Endothelial cell of umbilical vein (primary cell): ENCODE measurements at regions not wholly inside any gene's neighbourhood (a gene's known extent, or its start where the extent isn't known, plus 50 kb on each side); places are given as distances from the start of the nearest gene placed in this dataset.

Experiments
- BruUV-seq: library from RNA; stranded (reverse); fragments of 400-500 nt; replicated peaks from 2 replicates; lab custom pipeline; 2021; lab: Mats Ljungman, UMichigan
- CTCF ChIA-PET: fragments of 300-600, 350-600 bp; sonication (Branson Sonifier 250); formaldehyde crosslinking; loops from one replicate; lab custom pipeline; 2021; ENCODE audit warnings: antibody characterized with exemption, inconsistent platforms; lab: Charles Lee
- POLR2A ChIA-PET: fragments of 300-600, 350-600 bp; sonication (Branson Sonifier 250); formaldehyde crosslinking; loops from one replicate; lab custom pipeline; 2021; ENCODE audit warnings: antibody characterized with exemption, inconsistent platforms; lab: Charles Lee
- DNase-seq: peaks from one replicate; pipeline ENCODE4 v3.0.0-alpha.2; 2011; ENCODE audit warnings: low read depth, low spot score
- FAIRE-seq: peaks from 2 replicates; lab custom pipeline; 2011; peaks lifted over from hg19 to GRCh38; lab: Jason Lieb, UNC
- H2AFZ ChIP-seq: 2 replicates; pipeline ENCODE4 v1.6.0; 2012; ENCODE audit warnings: low read depth, low read length, control low read depth, inconsistent platforms
- H3K27ac ChIP-seq: 2 replicates; pipeline ENCODE4 v1.5.1; 2011; ENCODE audit warnings: low read depth, mild to moderate bottlenecking, control low read depth, low read length, moderate library complexity; ENCODE audit not compliant: insufficient read depth
- H3K27me3 ChIP-seq, 2 experiments: 2 replicates each; pipeline versions ENCODE4 v1.6.0 to v1.6.1; 2011; ENCODE audit warnings: low read length in 2 of 2, mixed read lengths in 1 of 2; ENCODE audit not compliant: control insufficient read depth in 2 of 2, insufficient read depth in 2 of 2
- H3K36me3 ChIP-seq, 2 experiments: 2 replicates in 1 of 2; 3 replicates in 1 of 2; pipeline ENCODE4 v1.5.1; 2011; ENCODE audit warnings: low read length in 2 of 2, mild to moderate bottlenecking in 1 of 2, moderate library complexity in 1 of 2; ENCODE audit not compliant: control insufficient read depth in 2 of 2, insufficient read depth in 2 of 2; ENCODE audit errors: extremely low read depth in 1 of 2
- H3K4me1 ChIP-seq: 3 replicates; pipeline ENCODE4 v1.5.1; 2011; ENCODE audit warnings: mild to moderate bottlenecking, low read length; ENCODE audit not compliant: control insufficient read depth, insufficient read depth; ENCODE audit errors: extremely low read depth
- H3K4me2 ChIP-seq: 2 replicates; pipeline ENCODE4 v1.6.1; 2011; ENCODE audit warnings: low read length, control low read depth, mixed read lengths; ENCODE audit not compliant: insufficient read depth
- H3K4me3 ChIP-seq, 3 experiments: fragments of 200-600 bp in 1 of 3; sonication (generic), shearing (Covaris generic) in 1 of 3; replicated peaks in 1 of 3; 2 replicates each; pipeline ENCODE4 v1.5.1; 2011 to 2016; ENCODE audit warnings: control low read depth in 3 of 3, low read length in 3 of 3, mild to moderate bottlenecking in 2 of 3, inconsistent platforms in 1 of 3, low read depth in 1 of 3, moderate library complexity in 1 of 3; ENCODE audit not compliant: insufficient read depth in 1 of 3
- H3K79me2 ChIP-seq: 2 replicates; pipeline ENCODE4 v1.6.0; 2012; ENCODE audit warnings: low read length, inconsistent platforms; ENCODE audit not compliant: control insufficient read depth, insufficient read depth
- H3K9ac ChIP-seq: replicated peaks from 2 replicates; pipeline ENCODE3; 2011; ENCODE audit warnings: low read length, control low read depth; ENCODE audit not compliant: insufficient read depth; ENCODE audit errors: extremely low read depth
- H3K9me1 ChIP-seq: replicated peaks from 3 replicates; pipeline ENCODE4 v1.6.0; 2011; ENCODE audit warnings: mild to moderate bottlenecking, low read length; ENCODE audit not compliant: control insufficient read depth, insufficient read depth; ENCODE audit errors: extremely low read depth
- H3K9me3 ChIP-seq: replicated peaks from 2 replicates; pipeline ENCODE4 v1.5.1; 2012; ENCODE audit warnings: low read length, inconsistent platforms; ENCODE audit not compliant: control insufficient read depth, insufficient read depth
- H4K20me1 ChIP-seq: replicated peaks from 2 replicates; pipeline ENCODE3; 2011; ENCODE audit warnings: mild to moderate bottlenecking, low read length; ENCODE audit not compliant: control insufficient read depth, insufficient read depth; ENCODE audit errors: extremely low read depth
- CTCF ChIP-seq, 2 donors: IDR thresholded peaks; 1 replicate in 1 of 2; 2 replicates in 1 of 2; pipeline ENCODE4 v1.5.1; 2011; ENCODE audit warnings: low read length in 2 of 2, mild to moderate bottlenecking in 2 of 2, moderate library complexity in 2 of 2, control low read depth in 1 of 2, inconsistent platforms in 1 of 2, low read depth in 1 of 2; ENCODE audit not compliant: insufficient read depth in 1 of 2; ENCODE audit errors: extremely low read depth in 1 of 2
- EZH2 ChIP-seq: IDR thresholded peaks from 2 replicates; pipeline ENCODE4 v1.6.1; 2012; ENCODE audit warnings: borderline replicate concordance, low read depth, mild to moderate bottlenecking, moderate library complexity, low read length, inconsistent platforms; ENCODE audit not compliant: severe bottlenecking
- FOS ChIP-seq: IDR thresholded peaks from 2 replicates; pipeline ENCODE4 v1.6.1; 2011; ENCODE audit warnings: mild to moderate bottlenecking, low read length, moderate library complexity, borderline replicate concordance; ENCODE audit not compliant: insufficient read depth
- GATA2 ChIP-seq: IDR thresholded peaks from 2 replicates; pipeline ENCODE4 v1.7.0; 2011; ENCODE audit warnings: low read depth, mild to moderate bottlenecking, moderate library complexity, mixed read lengths, low read length; ENCODE audit not compliant: insufficient read length, insufficient read depth
- JUN ChIP-seq: IDR thresholded peaks from 2 replicates; pipeline ENCODE4 v1.6.1; 2011; ENCODE audit warnings: borderline replicate concordance, low read depth; ENCODE audit not compliant: insufficient read length, insufficient read depth
- MAX ChIP-seq: IDR thresholded peaks from 2 replicates; pipeline ENCODE4 v1.6.1; 2011; ENCODE audit not compliant: insufficient read depth, insufficient read length
- MYC ChIP-seq: IDR thresholded peaks from one replicate; pipeline ENCODE4 v1.6.1; 2011; ENCODE audit warnings: mild to moderate bottlenecking, low read depth, low read length
- POLR2A ChIP-seq: IDR thresholded peaks from 2 replicates; pipeline ENCODE4 v1.6.1; 2012; ENCODE audit warnings: low read depth, mild to moderate bottlenecking, control low read depth, low read length
- POLR2AphosphoS5 ChIP-seq: IDR thresholded peaks from 2 replicates; pipeline ENCODE4 v1.6.1; 2012; ENCODE audit warnings: low read depth, mild to moderate bottlenecking, control low read depth, low read length, moderate library complexity; ENCODE audit not compliant: insufficient read depth
- dilution Hi-C: fragments of 300-500 bp; cut with MboI; formaldehyde crosslinking; loops from one replicate; pipeline ENCODE4 v1.15.0; 2019; ENCODE audit warnings: low sequenced_read_pairs; ENCODE audit not compliant: extremely low pct_ligation_motif_present
- intact Hi-C: fragments of 100-400 bp; cut with micrococcal nuclease; formaldehyde crosslinking; loops from one replicate; pipeline ENCODE4 v1.10.0; 2022

GRCh38 chr1:82451191-82451590, 650.5 kb downstream of the ADGRL2 start:
- dilution Hi-C loops = no loop called here
- no peaks in the 10 kb centered on the region for H3K9me1 ChIP-seq
- H3K79me2 ChIP-seq = no peaks in the 10 kb centered on the region
- CTCF ChIA-PET = interaction anchor here (0.6 kb wide), 1 partner anchor 16 kb away, joined by 3 read pairs; no protein-coding TSS in a partner anchor
- no peak overlapping the region for H3K27ac ChIP-seq
- no peaks in the 10 kb centered on the region for H3K27me3 ChIP-seq
- H3K4me3 ChIP-seq = no peak overlapping the region
- no peaks in the 10 kb centered on the region for H4K20me1 ChIP-seq
- intact Hi-C loops = no loop called here
- no peaks in the 10 kb centered on the region for H3K36me3 ChIP-seq
- DNase-seq (no peak), FAIRE-seq (no peak)
- POLR2A ChIA-PET = no interaction called here
- H3K4me2 ChIP-seq = no peak overlapping the region
- peaks cover 2% of the 10 kb centered on the region for H3K9me3 ChIP-seq
- H2AFZ ChIP-seq = no peak overlapping the region
- no TSS peak for BruUV-seq
- no peak overlapping the region for H3K9ac ChIP-seq
- no peaks in the 10 kb centered on the region for H3K4me1 ChIP-seq
- TF ChIP-seq FOS = no peak
- TF ChIP-seq EZH2 = no peak
- TF ChIP-seq CTCF (IDR thresholded peaks at IDR 0.05; ENCODE audit: extremely low read depth in 1 of 2, insufficient read depth in 1 of 2, low read depth in 1 of 2, low read length in 2 of 2) = no peak
- no peak for TF ChIP-seq JUN
- TF ChIP-seq GATA2 = no peak
- TF ChIP-seq POLR2AphosphoS5 = no peak
- no peak for TF ChIP-seq POLR2A
- no peak for TF ChIP-seq MAX
- TF ChIP-seq MYC = no peak
